Nephron (organoid): ENCODE measurements at regions not wholly inside any gene's neighbourhood (a gene's known extent, or its start where the extent isn't known, plus 50 kb on each side); places are given as distances from the start of the nearest gene placed in this dataset.

Experiments
- H3K27ac Mint-ChIP-seq, 3 experiments: 2 replicates each; pipeline ENCODE4 v1.8.0; 2020; ENCODE audit warnings: mixed read lengths in 3 of 3, mild to moderate bottlenecking in 2 of 3, moderate library complexity in 1 of 3
- H3K27me3 Mint-ChIP-seq: 2 replicates; pipeline ENCODE4 v1.8.0; 2021; ENCODE audit warnings: low read depth, mild to moderate bottlenecking, moderate library complexity, mixed read lengths
- H3K36me3 Mint-ChIP-seq: 2 replicates; pipeline ENCODE4 v1.8.0; 2020; ENCODE audit warnings: low read depth, mixed read lengths
- H3K4me1 Mint-ChIP-seq: 2 replicates; pipeline ENCODE4 v1.8.0; 2020; ENCODE audit warnings: mixed read lengths
- H3K4me3 Mint-ChIP-seq, 3 experiments: 2 replicates each; pipeline ENCODE4 v1.8.0; 2020; ENCODE audit warnings: mild to moderate bottlenecking in 3 of 3, mixed read lengths in 3 of 3, moderate library complexity in 2 of 3
- H3K9me3 Mint-ChIP-seq: 2 replicates; pipeline ENCODE4 v1.8.0; 2020; ENCODE audit warnings: mixed read lengths
- CTCF ChIP-seq, 3 experiments: fragments of 200-600 bp; sonication (generic); IDR thresholded peaks; one replicate each; pipeline ENCODE4 v1.5.0; 2021; ENCODE audit warnings: antibody characterized with exemption in 3 of 3; ENCODE audit not compliant: unreplicated experiment in 3 of 3

DNA sequence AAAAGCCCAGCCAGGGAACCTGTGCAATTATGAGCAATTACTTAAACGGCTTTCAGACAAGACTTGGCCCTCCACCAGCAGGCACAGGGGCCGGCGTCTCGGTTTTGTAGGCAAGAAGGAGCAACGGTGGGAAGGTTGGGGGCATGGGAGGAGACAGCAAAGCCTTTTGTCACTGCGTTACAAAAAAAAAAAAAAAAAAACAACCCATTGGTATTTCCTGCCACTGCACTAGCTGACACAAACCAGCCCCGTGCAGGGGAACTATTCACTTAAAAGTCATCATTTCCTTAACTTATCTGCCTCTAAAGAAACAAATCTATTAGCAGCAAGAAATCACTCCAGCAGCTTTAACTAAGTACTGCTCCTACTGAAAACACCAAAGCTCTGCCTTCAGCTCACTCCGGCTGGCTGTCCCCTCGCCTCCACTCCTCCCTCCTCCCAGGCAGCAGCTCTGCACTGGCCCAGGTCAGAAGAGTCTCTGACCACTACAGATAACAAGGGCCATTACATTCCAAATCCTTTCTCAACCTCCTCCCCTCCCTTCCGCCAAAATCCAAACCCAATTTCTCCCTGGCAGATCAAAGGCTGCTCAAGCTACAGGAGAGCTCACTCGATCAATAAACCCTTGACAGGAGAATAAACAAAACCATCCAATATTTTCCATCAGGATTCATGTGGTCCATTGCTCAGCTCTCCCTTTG, 105.2 kb upstream of the CDKN3 start:
- Mint-ChIP-seq H3K4me3 (peak overlapping the region in 2 of 3 experiments; percentile 3 to 12), H3K36me3 (no peaks in the 10 kb centered on the region), H3K27me3 (peaks cover 4% of the 10 kb centered on the region), H3K9me3 (no peaks in the 10 kb centered on the region), H3K4me1 (peaks cover 11% of the 10 kb centered on the region), H3K27ac (peak overlapping the region in 2 of 3 experiments; percentile 28 to 45)
- TF ChIP-seq CTCF (IDR thresholded peaks at IDR 0.05; ENCODE audit: unreplicated experiment in 3 of 3): no peak

DNA sequence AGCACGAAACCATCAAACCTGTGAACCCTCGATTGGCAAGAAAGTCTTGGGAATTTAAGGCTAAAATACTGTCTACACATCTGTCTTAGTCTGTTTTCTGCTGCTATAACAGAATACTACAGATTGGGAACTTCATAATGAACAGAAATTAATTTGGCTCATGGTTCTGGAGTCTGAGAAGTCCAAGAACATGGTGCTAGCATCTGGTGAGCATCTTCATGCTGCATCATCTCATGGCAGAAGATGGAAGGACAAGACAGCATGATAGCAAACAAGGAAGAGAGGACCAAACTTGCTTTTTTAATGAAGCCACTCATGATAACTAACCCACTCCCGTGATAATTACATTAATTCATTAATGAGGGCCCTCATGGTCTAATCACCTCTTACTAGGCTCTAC, 102.0 kb upstream of the CDKN3 start:
- Mint-ChIP-seq H3K27ac (no peak overlapping the region), H3K27me3 (no peaks in the 10 kb centered on the region), H3K9me3 (no peaks in the 10 kb centered on the region), H3K4me3 (no peak overlapping the region), H3K4me1 (peaks cover 21% of the 10 kb centered on the region), H3K36me3 (no peaks in the 10 kb centered on the region)
- TF ChIP-seq CTCF (IDR thresholded peaks at IDR 0.05; ENCODE audit: unreplicated experiment in 3 of 3): no peak

DNA sequence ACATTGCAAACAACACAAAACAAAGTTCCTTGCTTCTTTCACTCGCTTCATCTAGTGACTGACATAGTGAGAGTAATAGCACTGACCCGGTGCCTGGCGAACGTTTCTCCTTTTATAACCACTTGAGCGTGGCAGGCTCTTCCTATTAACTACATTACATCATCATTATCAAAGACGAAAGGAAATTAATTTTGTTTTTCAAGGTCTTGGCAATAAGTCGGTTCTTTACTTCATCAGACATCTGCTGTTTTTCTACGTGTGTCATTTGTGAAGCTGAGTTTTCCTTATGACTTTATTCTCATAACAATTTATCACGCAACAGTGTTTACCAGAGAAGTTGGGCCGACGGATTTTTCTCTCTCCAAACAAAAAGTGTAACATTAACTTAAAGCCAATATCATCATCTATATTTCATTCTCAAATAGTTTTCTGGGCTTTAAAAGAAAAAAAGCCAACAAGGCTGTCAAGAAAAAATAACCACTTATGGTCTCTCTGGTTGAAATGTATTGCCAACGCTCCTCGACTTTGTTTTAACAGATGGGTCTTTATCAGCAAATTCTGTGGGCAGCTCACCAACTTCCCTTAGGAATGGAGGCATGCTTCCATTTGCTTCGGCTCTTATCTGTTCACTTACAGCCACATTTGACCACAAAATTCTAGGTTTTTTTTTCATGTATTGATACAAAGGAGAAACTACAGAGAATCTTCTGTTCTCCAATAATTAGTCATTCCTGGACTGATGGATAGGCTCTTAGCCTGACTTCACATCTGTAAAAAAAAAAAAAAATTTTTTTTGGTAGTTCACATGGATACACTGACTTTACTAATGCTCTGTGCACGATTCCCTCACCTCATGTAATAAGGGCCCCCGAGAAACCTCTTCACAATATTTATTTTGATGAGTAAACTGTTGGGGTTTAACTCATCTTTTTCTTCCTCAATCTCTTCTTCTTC, 97.1 kb upstream of the CDKN3 start:
- Mint-ChIP-seq H3K36me3 (no peaks in the 10 kb centered on the region), H3K4me1 (peaks cover 21% of the 10 kb centered on the region), H3K4me3 (no peak overlapping the region), H3K9me3 (no peaks in the 10 kb centered on the region), H3K27me3 (peaks cover 2% of the 10 kb centered on the region), H3K27ac (peak overlapping the region in 2 of 3 experiments; percentile 31 to 65)
- TF ChIP-seq CTCF (IDR thresholded peaks at IDR 0.05; ENCODE audit: unreplicated experiment in 3 of 3): no peak

- H3K27ac Mint-ChIP-seq: no peak overlapping the region
- no peak overlapping the region for H3K4me3 Mint-ChIP-seq
- H3K9me3 Mint-ChIP-seq: no peaks in the 10 kb centered on the region
- H3K36me3 Mint-ChIP-seq: no peaks in the 10 kb centered on the region
- TF ChIP-seq CTCF (IDR thresholded peaks at IDR 0.05; ENCODE audit: unreplicated experiment in 3 of 3): no peak
- peaks cover 21% of the 10 kb centered on the region for H3K4me1 Mint-ChIP-seq
- H3K27me3 Mint-ChIP-seq: peaks cover 3% of the 10 kb centered on the region
Measured at GRCh38 chr14:54300881-54301280, 95.9 kb upstream of the CDKN3 start.

DNA sequence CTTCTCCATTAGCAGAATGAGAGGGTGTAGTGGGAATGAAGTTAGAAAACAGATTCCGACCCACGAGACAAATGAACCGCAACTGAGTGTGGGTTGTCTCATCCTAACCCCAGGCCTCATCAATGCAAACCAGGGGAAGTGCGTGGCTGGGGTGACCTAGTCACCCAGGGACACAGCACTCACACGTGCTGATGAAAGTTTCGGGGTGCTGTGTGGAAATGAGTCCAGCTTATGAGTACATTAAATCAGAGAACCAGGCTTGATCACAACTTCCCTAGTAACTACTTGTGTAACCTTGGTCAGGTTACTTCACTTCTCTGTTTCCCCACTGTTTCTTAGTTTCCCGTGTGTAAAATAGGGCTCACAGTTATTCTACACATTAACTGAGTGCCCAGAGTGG, 95.4 kb upstream of the CDKN3 start:
- no peak overlapping the region for H3K27ac Mint-ChIP-seq
- H3K9me3 Mint-ChIP-seq: no peaks in the 10 kb centered on the region
- peaks cover 3% of the 10 kb centered on the region for H3K27me3 Mint-ChIP-seq
- no peak for TF ChIP-seq CTCF (IDR thresholded peaks at IDR 0.05; ENCODE audit: unreplicated experiment in 3 of 3)
- H3K4me1 Mint-ChIP-seq: peaks cover 21% of the 10 kb centered on the region
- H3K36me3 Mint-ChIP-seq: no peaks in the 10 kb centered on the region
- no peak overlapping the region for H3K4me3 Mint-ChIP-seq
